Upper lobe of left lung (tissue), 4 donors: ENCODE measurements at regions not wholly inside any gene's neighbourhood (a gene's known extent, or its start where the extent isn't known, plus 50 kb on each side); places are given as distances from the start of the nearest gene placed in this dataset.

Experiments
- EP300 ChIP-seq, 4 donors: sonication (generic); formaldehyde crosslinking; IDR thresholded peaks; one replicate each; pipeline ENCODE4 v1.5.1; 2017; ENCODE audit warnings: antibody characterized with exemption in 4 of 4, control low read depth in 2 of 4
- POLR2A ChIP-seq, 4 donors: fragments of 450-650 bp; IDR thresholded peaks; one replicate each; pipeline ENCODE4 v1.5.1; 2016 to 2017; ENCODE audit warnings: antibody characterized with exemption in 4 of 4, mild to moderate bottlenecking in 2 of 4
- TF ChIP-seq, protein P1 (sequence below), 6 experiments: fragments of 450-650 bp in 4 of 6; fragments of 200-600 bp in 2 of 6; sonication (generic) in 2 of 6; IDR thresholded peaks; one replicate each; pipeline ENCODE4 v1.5.1; 2016 to 2019; ENCODE audit warnings: antibody characterized with exemption in 6 of 6

DNA sequence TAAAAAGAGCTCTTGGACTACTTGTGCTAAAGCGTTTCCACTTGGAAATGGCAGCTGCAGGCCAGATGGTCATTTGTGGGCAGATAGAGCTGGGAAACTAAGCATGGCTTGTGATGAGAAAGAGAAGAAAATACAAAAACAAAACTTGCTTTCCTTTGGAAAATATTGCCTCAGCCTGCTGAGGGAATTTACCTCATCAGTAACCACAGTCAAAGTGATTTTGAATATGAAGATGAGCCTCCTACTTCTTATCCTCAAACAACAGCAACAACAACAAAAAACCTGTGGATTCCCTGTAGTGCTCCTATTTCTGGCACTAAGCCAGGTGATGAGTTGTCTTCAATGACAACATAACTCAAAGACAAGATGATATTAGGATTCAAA, 62.7 kb upstream of the FIBIN start:
- TF ChIP-seq POLR2A (IDR thresholded peaks at IDR 0.05) (no peak), EP300 (IDR thresholded peaks at IDR 0.05) (no peak)
- TF ChIP-seq, protein P1, sequence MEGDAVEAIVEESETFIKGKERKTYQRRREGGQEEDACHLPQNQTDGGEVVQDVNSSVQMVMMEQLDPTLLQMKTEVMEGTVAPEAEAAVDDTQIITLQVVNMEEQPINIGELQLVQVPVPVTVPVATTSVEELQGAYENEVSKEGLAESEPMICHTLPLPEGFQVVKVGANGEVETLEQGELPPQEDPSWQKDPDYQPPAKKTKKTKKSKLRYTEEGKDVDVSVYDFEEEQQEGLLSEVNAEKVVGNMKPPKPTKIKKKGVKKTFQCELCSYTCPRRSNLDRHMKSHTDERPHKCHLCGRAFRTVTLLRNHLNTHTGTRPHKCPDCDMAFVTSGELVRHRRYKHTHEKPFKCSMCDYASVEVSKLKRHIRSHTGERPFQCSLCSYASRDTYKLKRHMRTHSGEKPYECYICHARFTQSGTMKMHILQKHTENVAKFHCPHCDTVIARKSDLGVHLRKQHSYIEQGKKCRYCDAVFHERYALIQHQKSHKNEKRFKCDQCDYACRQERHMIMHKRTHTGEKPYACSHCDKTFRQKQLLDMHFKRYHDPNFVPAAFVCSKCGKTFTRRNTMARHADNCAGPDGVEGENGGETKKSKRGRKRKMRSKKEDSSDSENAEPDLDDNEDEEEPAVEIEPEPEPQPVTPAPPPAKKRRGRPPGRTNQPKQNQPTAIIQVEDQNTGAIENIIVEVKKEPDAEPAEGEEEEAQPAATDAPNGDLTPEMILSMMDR (IDR thresholded peaks at IDR 0.05): no peak
